Testis (tissue), 2 donors: ENCODE measurements at regions not wholly inside any gene's neighbourhood (a gene's known extent, or its start where the extent isn't known, plus 50 kb on each side); places are given as distances from the start of the nearest gene placed in this dataset.

Experiments
- DNase-seq: peaks from one replicate; pipeline ENCODE4 v3.0.0-alpha.2; 2019
- H3K27ac ChIP-seq, 2 donors: fragments of 200-600 bp; sonication (generic); one replicate each; pipeline ENCODE4 v1.5.1; 2019
- H3K27me3 ChIP-seq: fragments of 200-600 bp; sonication (generic); one replicate; pipeline ENCODE4 v1.5.1; 2019
- H3K36me3 ChIP-seq: fragments of 200-600 bp; sonication (generic); one replicate; pipeline ENCODE4 v1.5.1; 2017; ENCODE audit warnings: low read depth; ENCODE audit errors: missing control alignments
- H3K4me1 ChIP-seq: fragments of 200-600 bp; sonication (generic); one replicate; pipeline ENCODE4 v1.5.1; 2019
- H3K4me3 ChIP-seq, 2 donors: fragments of 200-600 bp; sonication (generic); one replicate each; pipeline ENCODE4 v1.5.1; 2017 to 2019
- H3K9me3 ChIP-seq: fragments of 200-600 bp; sonication (generic); one replicate; pipeline ENCODE4 v1.5.1; 2017
- POLR2A ChIP-seq: fragments of 450-650 bp; IDR thresholded peaks from one replicate; pipeline ENCODE4 v1.6.1; 2017; ENCODE audit warnings: antibody characterized with exemption, mild to moderate bottlenecking, moderate library complexity
- WGBS, 2 donors: methylation state at CpG; one replicate each; pipeline ENCODE4 v1.1.5; 2018; 5-methylcytosine and 5-hydroxymethylcytosine counted together
- intact Hi-C: fragments of 100-400 bp; cut with DNase I; formaldehyde crosslinking; loops from one replicate; pipeline ENCODE4 v1.15.1; 2023; ENCODE audit warnings: low total_unique reads
- TF ChIP-seq, protein P1 (sequence below), 3 experiments: fragments of 450-650 bp in 2 of 3; fragments of 200-600 bp in 1 of 3; sonication (generic) in 1 of 3; IDR thresholded peaks; one replicate each; pipeline ENCODE4 v1.5.1; 2016 to 2019; ENCODE audit warnings: antibody characterized with exemption in 3 of 3, mild to moderate bottlenecking in 2 of 3, moderate library complexity in 1 of 3

DNA sequence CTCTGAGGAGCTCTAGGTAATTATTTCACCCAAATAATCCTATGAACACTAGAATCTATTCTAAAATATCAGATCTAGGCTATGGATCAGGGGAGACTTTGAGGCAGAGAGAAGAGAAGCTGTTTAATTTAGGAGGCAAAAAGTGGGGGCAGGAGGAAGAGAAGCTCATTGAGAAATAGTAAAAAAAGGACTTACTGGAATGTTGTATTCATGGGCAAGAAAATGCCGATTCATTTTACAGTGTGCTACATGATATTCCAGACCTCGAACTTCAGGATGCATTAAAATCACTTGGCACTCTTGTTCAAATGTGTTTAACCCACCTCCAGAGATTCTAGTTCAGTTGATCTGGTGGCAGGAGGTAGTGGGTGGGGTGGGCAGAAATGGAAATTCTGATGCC is 109.5 kb upstream of the ITGB1 start:
- H3K9me3 ChIP-seq: no peaks in the 10 kb centered on the region
- no peaks in the 10 kb centered on the region for H3K4me1 ChIP-seq
- H3K27me3 ChIP-seq: no peaks in the 10 kb centered on the region
- H3K36me3 ChIP-seq: no peaks in the 10 kb centered on the region
- 79 to 86% methylated on average over 2 of the region's 2 CpGs for WGBS, 2 donors
- intact Hi-C loops: no loop called here
- no peak overlapping the region for H3K4me3 ChIP-seq
- H3K27ac ChIP-seq: no peak overlapping the region
- no peak for DNase-seq
- no peak for TF ChIP-seq POLR2A
- TF ChIP-seq, protein P1, sequence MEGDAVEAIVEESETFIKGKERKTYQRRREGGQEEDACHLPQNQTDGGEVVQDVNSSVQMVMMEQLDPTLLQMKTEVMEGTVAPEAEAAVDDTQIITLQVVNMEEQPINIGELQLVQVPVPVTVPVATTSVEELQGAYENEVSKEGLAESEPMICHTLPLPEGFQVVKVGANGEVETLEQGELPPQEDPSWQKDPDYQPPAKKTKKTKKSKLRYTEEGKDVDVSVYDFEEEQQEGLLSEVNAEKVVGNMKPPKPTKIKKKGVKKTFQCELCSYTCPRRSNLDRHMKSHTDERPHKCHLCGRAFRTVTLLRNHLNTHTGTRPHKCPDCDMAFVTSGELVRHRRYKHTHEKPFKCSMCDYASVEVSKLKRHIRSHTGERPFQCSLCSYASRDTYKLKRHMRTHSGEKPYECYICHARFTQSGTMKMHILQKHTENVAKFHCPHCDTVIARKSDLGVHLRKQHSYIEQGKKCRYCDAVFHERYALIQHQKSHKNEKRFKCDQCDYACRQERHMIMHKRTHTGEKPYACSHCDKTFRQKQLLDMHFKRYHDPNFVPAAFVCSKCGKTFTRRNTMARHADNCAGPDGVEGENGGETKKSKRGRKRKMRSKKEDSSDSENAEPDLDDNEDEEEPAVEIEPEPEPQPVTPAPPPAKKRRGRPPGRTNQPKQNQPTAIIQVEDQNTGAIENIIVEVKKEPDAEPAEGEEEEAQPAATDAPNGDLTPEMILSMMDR (IDR thresholded peaks at IDR 0.05): no peak

DNA sequence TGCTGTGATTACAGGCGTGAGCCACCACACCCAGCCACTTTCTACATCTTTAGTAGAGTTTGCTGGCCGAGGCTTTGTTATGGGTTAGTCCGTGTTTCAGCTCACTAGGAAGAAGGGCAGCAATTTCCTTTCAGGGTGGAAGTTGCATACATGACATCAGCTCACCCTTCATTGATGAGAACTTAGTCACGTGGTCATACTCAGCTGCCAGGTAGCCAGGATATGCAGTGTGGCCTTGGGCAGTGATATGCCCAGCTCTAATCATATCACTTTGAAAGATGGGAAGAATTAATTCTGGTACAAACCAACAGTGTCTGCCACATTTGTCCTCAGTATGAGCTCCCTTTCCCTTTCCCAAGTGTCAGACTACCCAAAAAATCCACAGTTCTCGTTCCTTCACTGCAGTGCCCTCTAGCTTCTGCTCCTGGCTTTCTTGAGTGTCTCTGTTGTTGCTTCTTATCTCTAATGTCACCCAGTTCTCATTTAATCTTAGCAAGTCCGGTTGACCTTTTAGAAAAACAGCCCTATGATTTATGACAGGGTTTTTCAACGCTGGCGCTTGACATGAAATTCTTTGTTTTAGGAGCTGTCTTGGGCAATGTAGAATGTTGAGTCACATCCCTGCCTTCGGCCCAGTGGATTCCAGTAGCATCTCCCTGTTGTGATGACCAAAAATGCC is 108.7 kb upstream of the ITGB1 start:
- WGBS, 2 donors: 78 to 81% methylated on average over 9 of the region's 9 CpGs
- no peaks in the 10 kb centered on the region for H3K9me3 ChIP-seq
- TF ChIP-seq, protein P1 (IDR thresholded peaks at IDR 0.05): no peak
- no peak for TF ChIP-seq POLR2A

DNA sequence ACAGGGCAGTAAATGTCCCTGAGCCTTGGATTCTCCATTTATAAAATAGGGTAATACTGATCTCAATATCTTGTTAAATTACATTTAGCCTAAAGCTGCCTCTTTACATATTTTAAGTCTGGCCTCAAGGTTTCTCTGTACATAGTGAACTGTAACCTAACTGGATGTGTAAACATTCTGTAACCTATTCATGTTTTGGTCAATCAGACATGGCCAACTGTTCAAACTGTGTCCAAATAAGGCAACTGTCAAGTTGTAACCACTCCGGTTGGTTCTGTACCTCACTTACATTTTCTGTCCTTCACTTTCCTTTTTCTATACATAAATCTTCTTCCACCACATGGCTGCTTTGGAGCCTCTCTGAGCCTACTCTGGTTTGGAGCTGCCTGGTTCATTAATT is 107.1 kb upstream of the ITGB1 start:
- TF ChIP-seq, protein P1 (IDR thresholded peaks at IDR 0.05): no peak
- TF ChIP-seq POLR2A: no peak
- Histone ChIP-seq H3K27ac (no peak overlapping the region), H3K36me3 (no peaks in the 10 kb centered on the region), H3K27me3 (no peaks in the 10 kb centered on the region), H3K4me1 (no peaks in the 10 kb centered on the region), H3K4me3 (no peak overlapping the region), H3K9me3 (no peaks in the 10 kb centered on the region)
- intact Hi-C loops: no loop called here
- no peak for DNase-seq
- WGBS, 2 donors: 89 to 90% methylated on average over 1 of the region's 1 CpG

More for the DNA sequence above, 108.7 kb upstream of the ITGB1 start:
- Histone ChIP-seq H3K27me3 (no peaks in the 10 kb centered on the region), H3K4me1 (no peaks in the 10 kb centered on the region), H3K27ac (no peak overlapping the region), H3K36me3 (no peaks in the 10 kb centered on the region), H3K4me3 (no peak overlapping the region)
- intact Hi-C loops: no loop called here
- DNase-seq: no peak

DNA sequence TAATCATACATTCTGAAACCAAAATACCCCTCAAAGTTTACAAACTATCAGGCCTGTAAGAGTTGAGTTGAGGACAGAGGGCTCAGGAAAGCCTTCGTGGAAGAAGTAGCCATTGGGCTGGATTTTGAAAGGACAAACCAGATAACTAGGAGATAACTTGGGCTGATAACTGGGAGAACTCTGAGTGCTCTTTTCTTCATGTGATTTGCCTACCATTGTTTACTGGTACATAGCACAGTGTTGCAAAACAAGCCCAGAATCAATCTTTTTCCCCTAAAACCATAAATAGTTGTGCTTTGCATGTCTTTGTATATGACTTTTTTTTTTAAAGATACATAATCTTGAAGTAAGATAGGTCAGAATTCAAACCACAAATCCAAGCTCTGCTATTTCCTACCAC is 106.7 kb upstream of the ITGB1 start:
- no peak overlapping the region for H3K4me3 ChIP-seq
- 38 to 71% methylated on average over 1 of the region's 1 CpG for WGBS, 2 donors

More for the DNA sequence above, 106.7 kb upstream of the ITGB1 start:
- H3K4me1 ChIP-seq: no peaks in the 10 kb centered on the region
- no peaks in the 10 kb centered on the region for H3K9me3 ChIP-seq
- no peaks in the 10 kb centered on the region for H3K36me3 ChIP-seq
- DNase-seq: no peak
- H3K27ac ChIP-seq: no peak overlapping the region
- TF ChIP-seq, protein P1 (IDR thresholded peaks at IDR 0.05): no peak
- TF ChIP-seq POLR2A: no peak
- H3K27me3 ChIP-seq: no peaks in the 10 kb centered on the region
- intact Hi-C loops: no loop called here
